Bronchial epithelial cell (primary cell): ENCODE measurements at regions not wholly inside any gene's neighbourhood (a gene's known extent, or its start where the extent isn't known, plus 50 kb on each side); places are given as distances from the start of the nearest gene placed in this dataset.

Source experiments
- DNase-seq: peaks from one replicate; pipeline ENCODE4 v3.0.0-alpha.2; 2010; ENCODE audit warnings: low read depth
- FAIRE-seq: peaks from 2 replicates; lab custom pipeline; 2011; peaks lifted over from hg19 to GRCh38; lab: Jason Lieb, UNC
- H3K27me3 ChIP-seq: 2 replicates; pipeline ENCODE4 v1.5.1; 2011; ENCODE audit warnings: low read length; ENCODE audit not compliant: control insufficient read depth, insufficient read depth
- H3K36me3 ChIP-seq: 2 replicates; pipeline ENCODE4 v1.5.1; 2011; ENCODE audit warnings: low read length; ENCODE audit not compliant: control insufficient read depth, insufficient read depth
- H3K4me3 ChIP-seq: 2 replicates; pipeline ENCODE4 v1.5.1; 2011; ENCODE audit warnings: mild to moderate bottlenecking, low read depth, low read length, control low read depth
- TF ChIP-seq, protein P1 (sequence below): IDR thresholded peaks from 2 replicates; pipeline ENCODE4 v1.5.1; 2011; ENCODE audit warnings: mild to moderate bottlenecking, moderate library complexity, low read length, control low read depth, inconsistent platforms; ENCODE audit not compliant: insufficient read depth, severe bottlenecking

DNA sequence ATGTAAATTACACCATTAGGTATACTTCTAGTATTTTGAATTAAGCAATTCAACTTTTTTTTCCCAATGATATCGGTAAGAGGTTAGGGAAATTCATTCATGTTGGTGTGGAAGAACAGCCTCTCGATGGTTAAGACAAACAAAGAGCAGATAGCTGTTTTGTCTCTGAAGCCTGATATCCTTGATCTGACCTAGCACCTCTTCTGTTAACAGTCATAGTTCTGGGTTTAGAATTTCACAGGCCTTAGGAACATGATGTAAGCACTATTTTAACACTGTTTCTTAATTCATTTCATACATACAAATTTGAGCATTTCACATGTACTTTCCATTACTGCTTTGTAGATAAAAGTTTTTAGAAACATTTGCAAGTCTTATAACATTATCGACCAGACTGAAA is 367.5 kb upstream of the ZNF385D start:
- no peak overlapping the region for H3K4me3 ChIP-seq
- no peak for FAIRE-seq
- no peaks in the 10 kb centered on the region for H3K27me3 ChIP-seq
- H3K36me3 ChIP-seq, result no peaks in the 10 kb centered on the region
- DNase-seq, result no peak
- TF ChIP-seq, protein P1, sequence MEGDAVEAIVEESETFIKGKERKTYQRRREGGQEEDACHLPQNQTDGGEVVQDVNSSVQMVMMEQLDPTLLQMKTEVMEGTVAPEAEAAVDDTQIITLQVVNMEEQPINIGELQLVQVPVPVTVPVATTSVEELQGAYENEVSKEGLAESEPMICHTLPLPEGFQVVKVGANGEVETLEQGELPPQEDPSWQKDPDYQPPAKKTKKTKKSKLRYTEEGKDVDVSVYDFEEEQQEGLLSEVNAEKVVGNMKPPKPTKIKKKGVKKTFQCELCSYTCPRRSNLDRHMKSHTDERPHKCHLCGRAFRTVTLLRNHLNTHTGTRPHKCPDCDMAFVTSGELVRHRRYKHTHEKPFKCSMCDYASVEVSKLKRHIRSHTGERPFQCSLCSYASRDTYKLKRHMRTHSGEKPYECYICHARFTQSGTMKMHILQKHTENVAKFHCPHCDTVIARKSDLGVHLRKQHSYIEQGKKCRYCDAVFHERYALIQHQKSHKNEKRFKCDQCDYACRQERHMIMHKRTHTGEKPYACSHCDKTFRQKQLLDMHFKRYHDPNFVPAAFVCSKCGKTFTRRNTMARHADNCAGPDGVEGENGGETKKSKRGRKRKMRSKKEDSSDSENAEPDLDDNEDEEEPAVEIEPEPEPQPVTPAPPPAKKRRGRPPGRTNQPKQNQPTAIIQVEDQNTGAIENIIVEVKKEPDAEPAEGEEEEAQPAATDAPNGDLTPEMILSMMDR, result no peak

DNA sequence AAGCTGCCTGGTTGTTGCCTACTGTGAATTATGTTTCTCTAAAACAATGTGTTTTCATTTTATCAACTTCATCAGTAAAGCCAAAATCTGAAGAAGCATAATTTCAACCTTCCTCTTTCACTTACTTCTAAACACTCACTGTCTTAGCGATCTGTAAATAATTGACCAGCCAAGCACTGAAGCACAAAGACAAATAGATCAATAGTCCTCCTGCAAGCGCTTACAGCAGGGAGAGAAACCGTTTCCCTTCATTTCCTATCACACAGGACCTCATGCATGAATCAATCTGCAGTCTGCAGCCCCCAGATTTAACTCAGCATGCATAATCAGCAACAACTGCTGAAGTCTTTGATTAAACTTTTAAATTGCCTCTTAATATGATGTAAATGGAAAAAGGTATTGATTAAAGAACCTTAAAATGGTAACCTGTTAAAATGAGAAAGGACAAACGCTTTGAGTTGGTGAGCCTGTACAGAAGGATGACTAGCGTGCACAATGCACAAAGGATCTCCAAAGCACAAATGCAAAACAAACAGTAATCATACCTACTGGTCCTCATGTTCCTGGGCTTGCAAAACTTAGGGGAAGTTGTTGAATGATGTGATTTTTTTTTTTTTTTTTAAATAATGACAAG is 370.2 kb upstream of the ZNF385D start:
- DNase-seq (no peak), FAIRE-seq (no peak)
- TF ChIP-seq, protein P1, result no peak
- Histone ChIP-seq H3K4me3 (no peak overlapping the region), H3K27me3 (no peaks in the 10 kb centered on the region), H3K36me3 (no peaks in the 10 kb centered on the region)

DNA sequence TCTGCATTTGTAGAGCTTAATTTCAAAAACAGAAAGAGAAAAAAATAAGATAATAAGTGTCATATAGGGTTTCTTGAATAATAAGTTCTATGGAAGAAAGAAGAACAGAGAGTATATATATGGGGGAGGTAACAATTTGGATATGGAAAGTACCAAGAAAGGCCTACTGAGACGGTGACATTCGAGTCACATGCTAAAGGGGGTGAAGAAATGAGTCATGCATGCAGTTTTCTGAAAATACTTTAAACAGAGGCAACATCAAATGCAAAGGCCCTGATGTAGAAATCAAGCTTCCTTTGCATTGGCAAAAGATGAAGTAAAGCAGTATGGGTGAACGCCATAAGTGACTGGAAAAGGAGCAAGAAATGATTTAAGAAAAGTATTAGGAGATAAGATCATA is 371.6 kb upstream of the ZNF385D start:
- H3K4me3 ChIP-seq, result no peak overlapping the region
- FAIRE-seq (no peak), DNase-seq (no peak)
- H3K27me3 ChIP-seq, result no peaks in the 10 kb centered on the region
- H3K36me3 ChIP-seq, result no peaks in the 10 kb centered on the region
- TF ChIP-seq, protein P1, result no peak

DNA sequence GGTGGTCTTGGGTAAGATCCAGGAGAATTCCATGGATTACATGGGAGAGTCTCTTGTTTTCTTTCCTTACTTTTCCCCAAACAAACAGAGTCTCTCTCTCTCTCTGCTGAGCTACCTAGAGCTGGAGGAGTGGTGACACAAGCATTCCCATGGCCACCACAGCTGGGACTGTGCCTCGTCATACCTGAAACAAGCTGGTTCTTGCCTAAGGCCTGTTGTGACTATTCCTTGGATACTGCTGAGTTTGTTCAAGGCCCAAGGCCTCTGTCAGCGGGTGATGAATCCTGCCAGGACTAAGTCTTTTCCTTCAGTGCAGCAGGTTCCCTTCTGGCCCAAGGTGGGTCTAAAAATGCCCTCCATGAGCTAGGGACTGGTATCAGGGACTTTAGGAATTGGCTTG is 378.1 kb upstream of the ZNF385D start:
- Histone ChIP-seq H3K27me3 (no peaks in the 10 kb centered on the region), H3K36me3 (no peaks in the 10 kb centered on the region), H3K4me3 (no peak overlapping the region)
- DNase-seq (peak; percentile 80), FAIRE-seq (peak; percentile 79)
- TF ChIP-seq, protein P1, result no peak

DNA sequence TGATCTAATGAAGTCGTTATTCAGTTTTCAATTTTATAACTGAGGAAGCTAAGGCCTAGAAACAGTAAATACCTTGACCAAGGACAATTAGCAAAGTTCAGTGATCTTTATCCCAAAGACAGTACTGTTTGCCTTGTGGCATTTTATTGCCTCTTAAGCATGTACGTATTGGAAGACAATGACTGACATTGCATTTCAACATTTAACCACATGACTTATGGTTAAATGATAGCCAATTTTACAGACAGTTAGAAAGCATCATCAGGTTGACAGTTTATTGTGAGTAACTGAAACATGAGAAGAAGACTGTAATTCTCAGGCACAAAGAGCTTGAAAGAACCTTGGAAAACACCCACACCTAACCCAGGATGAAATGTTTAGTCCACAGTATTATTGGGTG is 390.8 kb upstream of the ZNF385D start:
- H3K4me3 ChIP-seq, result no peak overlapping the region
- DNase-seq, result no peak
- no peaks in the 10 kb centered on the region for H3K36me3 ChIP-seq
- TF ChIP-seq, protein P1, result no peak
- H3K27me3 ChIP-seq, result no peaks in the 10 kb centered on the region
- no peak for FAIRE-seq

DNA sequence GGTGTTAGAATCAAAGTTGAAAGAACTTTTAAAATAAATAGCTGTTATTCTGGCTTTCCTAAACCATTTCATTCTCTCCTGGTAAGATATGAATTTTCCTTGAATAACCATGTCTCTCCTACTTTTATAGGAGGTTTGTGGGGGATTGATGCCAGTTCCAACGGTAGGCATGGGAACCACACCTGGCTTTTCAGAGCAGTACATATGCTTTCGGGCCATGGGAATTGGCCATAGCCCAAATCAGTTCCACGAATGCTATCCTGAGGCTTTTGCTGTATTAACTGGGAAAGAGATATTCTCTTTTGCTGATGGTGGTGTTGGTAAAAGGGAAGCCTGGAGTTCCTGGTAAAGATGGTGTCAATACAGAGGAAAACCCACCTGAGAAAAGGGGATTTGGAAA is 396.2 kb upstream of the ZNF385D start:
- FAIRE-seq, result no peak
- H3K27me3 ChIP-seq, result no peaks in the 10 kb centered on the region
- no peaks in the 10 kb centered on the region for H3K36me3 ChIP-seq
- no peak overlapping the region for H3K4me3 ChIP-seq
- DNase-seq, result no peak
- TF ChIP-seq, protein P1, result no peak
